Keratinocyte (primary cell): ENCODE measurements at regions not wholly inside any gene's neighbourhood (a gene's known extent, or its start where the extent isn't known, plus 50 kb on each side); places are given as distances from the start of the nearest gene placed in this dataset.

Experiments
- DNase-seq: peaks from one replicate; pipeline ENCODE4 v3.0.0-alpha.2; 2011; ENCODE audit warnings: low read depth, missing footprints, low spot score
- FAIRE-seq: peaks from 2 replicates; lab custom pipeline; 2011; peaks lifted over from hg19 to GRCh38; lab: Jason Lieb, UNC
- H2AFZ ChIP-seq: 2 replicates; pipeline ENCODE4 v1.6.0; 2012; ENCODE audit warnings: low read length, control low read depth, inconsistent platforms; ENCODE audit not compliant: control insufficient read depth
- H3K27ac ChIP-seq: 2 replicates; pipeline ENCODE4 v1.5.1; 2011; ENCODE audit warnings: low read length; ENCODE audit not compliant: control insufficient read depth, insufficient read depth
- H3K27me3 ChIP-seq: 3 replicates; pipeline ENCODE4 v1.6.0; 2011; ENCODE audit warnings: low read length; ENCODE audit not compliant: control insufficient read depth, insufficient read depth; ENCODE audit errors: extremely low read depth
- H3K36me3 ChIP-seq, 2 experiments: 2 replicates in 1 of 2; 3 replicates in 1 of 2; pipeline ENCODE4 v1.5.1; 2011; ENCODE audit warnings: low read length in 2 of 2, mild to moderate bottlenecking in 1 of 2; ENCODE audit not compliant: control insufficient read depth in 2 of 2, insufficient read depth in 2 of 2; ENCODE audit errors: extremely low read depth in 1 of 2
- H3K4me1 ChIP-seq: 3 replicates; pipeline ENCODE4 v1.5.1; 2011; ENCODE audit warnings: low read length; ENCODE audit not compliant: control insufficient read depth, insufficient read depth; ENCODE audit errors: extremely low read depth
- H3K4me2 ChIP-seq: 3 replicates; pipeline ENCODE4 v1.6.0; 2011; ENCODE audit warnings: low read depth, low read length; ENCODE audit not compliant: control insufficient read depth, insufficient read depth; ENCODE audit errors: extremely low read depth
- H3K4me3 ChIP-seq, 3 experiments: fragments of 200-600 bp in 1 of 3; sonication (generic) in 1 of 3; 2 replicates in 2 of 3; 3 replicates in 1 of 3; pipeline ENCODE4 v1.5.1; 2011 to 2016; ENCODE audit warnings: low read length in 3 of 3, mild to moderate bottlenecking in 3 of 3, control low read depth in 2 of 3, inconsistent platforms in 1 of 3, low read depth in 1 of 3, mixed read lengths in 1 of 3, mixed run types in 1 of 3, moderate library complexity in 1 of 3; ENCODE audit not compliant: control insufficient read depth in 2 of 3, insufficient read depth in 2 of 3; ENCODE audit errors: extremely low read depth in 1 of 3
- H3K79me2 ChIP-seq: 2 replicates; pipeline ENCODE4 v1.6.0; 2012; ENCODE audit warnings: low read length; ENCODE audit not compliant: control insufficient read depth, insufficient read depth
- H3K9ac ChIP-seq: 3 replicates; pipeline ENCODE4 v1.6.0; 2011; ENCODE audit warnings: low read length; ENCODE audit not compliant: control insufficient read depth, insufficient read depth; ENCODE audit errors: extremely low read depth
- H3K9me1 ChIP-seq: 3 replicates; pipeline ENCODE4 v1.6.0; 2011; ENCODE audit warnings: low read length; ENCODE audit not compliant: control insufficient read depth, insufficient read depth; ENCODE audit errors: extremely low read depth
- H3K9me3 ChIP-seq: 2 replicates; pipeline ENCODE4 v1.5.1; 2012; ENCODE audit warnings: low read depth, low read length; ENCODE audit not compliant: control insufficient read depth
- H4K20me1 ChIP-seq: 3 replicates; pipeline ENCODE4 v1.6.0; 2011; ENCODE audit warnings: low read length; ENCODE audit not compliant: control insufficient read depth, insufficient read depth; ENCODE audit errors: extremely low read depth
- CTCF ChIP-seq, 3 experiments: IDR thresholded peaks in 1 of 3; conservative IDR thresholded peaks in 1 of 3; optimal IDR thresholded peaks in 1 of 3; 2 replicates in 2 of 3; 3 replicates in 1 of 3; pipeline versions ENCODE3 to v1.5.1; 2011; ENCODE audit warnings: low read length in 3 of 3, mild to moderate bottlenecking in 3 of 3, moderate library complexity in 2 of 3, control low read depth in 1 of 3, inconsistent platforms in 1 of 3; ENCODE audit not compliant: insufficient read depth in 2 of 3; ENCODE audit errors: extremely low read depth in 1 of 3
- EZH2 ChIP-seq: IDR thresholded peaks from one replicate; pipeline ENCODE4 v1.6.1; 2012; ENCODE audit warnings: inconsistent platforms, mild to moderate bottlenecking, low read length, moderate library complexity
- dilution Hi-C: fragments of 300-500 bp; cut with MboI; formaldehyde crosslinking; loops from one replicate; pipeline ENCODE4 v1.7.0; 2020; ENCODE audit warnings: low sequenced_read_pairs; ENCODE audit not compliant: extremely low pct_ligation_motif_present

DNA sequence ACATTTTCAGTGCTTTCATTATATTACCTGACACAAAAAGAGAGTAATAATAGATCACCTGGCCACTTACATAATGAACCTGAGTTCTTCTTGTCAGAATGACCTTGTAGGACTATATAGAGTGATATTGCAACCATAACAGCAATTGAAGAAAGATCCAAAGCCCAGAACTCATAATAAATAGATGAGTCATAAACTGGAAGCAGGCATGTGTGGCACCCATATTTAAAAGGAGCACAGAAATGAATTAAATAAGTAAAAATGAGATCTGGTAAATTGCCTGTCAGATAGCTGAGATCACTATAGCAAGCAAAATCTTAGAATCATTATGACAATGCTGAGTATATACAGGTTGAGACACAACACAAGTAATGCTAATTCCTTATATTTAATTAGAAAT, 331.8 kb downstream of the AASDHPPT start:
- no peak overlapping the region for H3K9ac ChIP-seq
- H2AFZ ChIP-seq: no peak overlapping the region
- DNase-seq: no peak
- H3K27ac ChIP-seq: no peak overlapping the region
- FAIRE-seq: no peak
- H3K9me1 ChIP-seq: no peaks in the 10 kb centered on the region
- no peak overlapping the region for H3K4me3 ChIP-seq
- no peaks in the 10 kb centered on the region for H3K9me3 ChIP-seq
- no peaks in the 10 kb centered on the region for H4K20me1 ChIP-seq
- no peaks in the 10 kb centered on the region for H3K27me3 ChIP-seq
- no peaks in the 10 kb centered on the region for H3K36me3 ChIP-seq
- no peak overlapping the region for H3K4me2 ChIP-seq
- no peaks in the 10 kb centered on the region for H3K4me1 ChIP-seq
- dilution Hi-C loops: no loop called here
- TF ChIP-seq CTCF (optimal IDR thresholded peaks at IDR 0.05 in 1 of 3, IDR thresholded peaks at IDR 0.05 in 1 of 3, conservative IDR thresholded peaks at IDR 0.05 in 1 of 3; ENCODE audit: extremely low read depth in 1 of 3, insufficient read depth in 2 of 3, low read length in 3 of 3): no peak
- TF ChIP-seq EZH2: no peak
- no peaks in the 10 kb centered on the region for H3K79me2 ChIP-seq

GRCh38 chr11:106409671-106410070, 332.2 kb downstream of the AASDHPPT start:
- dilution Hi-C loops: no loop called here
- TF ChIP-seq CTCF (optimal IDR thresholded peaks at IDR 0.05 in 1 of 3, IDR thresholded peaks at IDR 0.05 in 1 of 3, conservative IDR thresholded peaks at IDR 0.05 in 1 of 3; ENCODE audit: extremely low read depth in 1 of 3, insufficient read depth in 2 of 3, low read length in 3 of 3): no peak
- TF ChIP-seq EZH2: no peak

More at GRCh38 chr11:106409671-106410070, 332.2 kb downstream of the AASDHPPT start:
- H3K36me3 ChIP-seq: no peaks in the 10 kb centered on the region
- no peaks in the 10 kb centered on the region for H4K20me1 ChIP-seq
- no peak overlapping the region for H3K4me3 ChIP-seq
- H3K9me3 ChIP-seq: no peaks in the 10 kb centered on the region
- no peak overlapping the region for H2AFZ ChIP-seq
- no peaks in the 10 kb centered on the region for H3K79me2 ChIP-seq
- FAIRE-seq (peak; percentile 59), DNase-seq (no peak)
- H3K27me3 ChIP-seq: no peaks in the 10 kb centered on the region
- no peak overlapping the region for H3K9ac ChIP-seq
- no peak overlapping the region for H3K27ac ChIP-seq
- H3K4me1 ChIP-seq: no peaks in the 10 kb centered on the region
- H3K9me1 ChIP-seq: no peaks in the 10 kb centered on the region
- H3K4me2 ChIP-seq: no peak overlapping the region
